Sigmoid colon (tissue), 4 donors: ENCODE measurements at regions not wholly inside any gene's neighbourhood (a gene's known extent, or its start where the extent isn't known, plus 50 kb on each side); places are given as distances from the start of the nearest gene placed in this dataset.

ENCODE experiments used
- CTCF ChIP-seq, 4 experiments: fragments of 450-650 bp in 3 of 4; fragments of 200-600 bp in 1 of 4; IDR thresholded peaks; one replicate each; pipeline ENCODE4 v1.5.1; 2016 to 2019; ENCODE audit warnings: antibody characterized with exemption in 4 of 4, mild to moderate bottlenecking in 3 of 4, moderate library complexity in 2 of 4
- POLR2AphosphoS5 ChIP-seq, 4 donors: sonication (generic); formaldehyde crosslinking; IDR thresholded peaks; one replicate each; pipeline ENCODE4 v1.6.1; 2017; ENCODE audit warnings: antibody characterized with exemption in 4 of 4

GRCh38 chr7:125423458-125424155 is 494.0 kb upstream of the POT1 start:
- no peak for TF ChIP-seq CTCF (IDR thresholded peaks at IDR 0.05)
- no peak for TF ChIP-seq POLR2AphosphoS5 (IDR thresholded peaks at IDR 0.05)
